H9 (cell line): ENCODE measurements at regions not wholly inside any gene's neighbourhood (a gene's known extent, or its start where the extent isn't known, plus 50 kb on each side); places are given as distances from the start of the nearest gene placed in this dataset.

Source experiments
- DNase-seq: peaks from one replicate; pipeline ENCODE4 v3.0.0-alpha.2; 2017
- H2AFZ ChIP-seq: one replicate; pipeline ENCODE4 v1.6.1; 2013; ENCODE audit warnings: mild to moderate bottlenecking, low read length, control low read depth, moderate library complexity
- H2AK5ac ChIP-seq: 2 replicates; pipeline ENCODE4 v1.6.1; 2013; ENCODE audit warnings: low read length, control low read depth, mixed read lengths; ENCODE audit not compliant: insufficient read length
- H2BK120ac ChIP-seq: one replicate; pipeline ENCODE4 v1.6.1; 2013; ENCODE audit warnings: low read depth, mild to moderate bottlenecking, low read length, control low read depth, inconsistent platforms; ENCODE audit not compliant: poor library complexity, severe bottlenecking
- H2BK12ac ChIP-seq: 2 replicates; pipeline ENCODE4 v1.6.1; 2013; ENCODE audit warnings: low read length, control low read depth, mixed read lengths, low read depth; ENCODE audit not compliant: insufficient read length
- H2BK15ac ChIP-seq: 2 replicates; pipeline ENCODE4 v1.6.1; 2013; ENCODE audit warnings: low read depth, low read length, control low read depth
- H2BK20ac ChIP-seq: one replicate; pipeline ENCODE4 v1.6.1; 2013; ENCODE audit warnings: low read depth, mild to moderate bottlenecking, low read length, control low read depth, inconsistent platforms; ENCODE audit not compliant: poor library complexity, severe bottlenecking
- H2BK5ac ChIP-seq: 2 replicates; pipeline ENCODE4 v1.6.1; 2013; ENCODE audit warnings: low read length, control low read depth, mixed read lengths; ENCODE audit not compliant: insufficient read length
- H3K14ac ChIP-seq: 2 replicates; pipeline ENCODE4 v1.6.1; 2013; ENCODE audit warnings: low read length, control low read depth; ENCODE audit not compliant: insufficient read depth
- H3K18ac ChIP-seq: 2 replicates; pipeline ENCODE4 v1.6.1; 2013; ENCODE audit warnings: low read depth, mild to moderate bottlenecking, mixed read lengths, low read length, control low read depth; ENCODE audit not compliant: insufficient read length
- H3K23ac ChIP-seq: 2 replicates; pipeline ENCODE4 v1.6.1; 2013; ENCODE audit warnings: low read length, control low read depth, mixed read lengths, low read depth; ENCODE audit not compliant: insufficient read length
- H3K23me2 ChIP-seq: 2 replicates; pipeline ENCODE4 v1.6.1; 2013; ENCODE audit warnings: low read depth, mild to moderate bottlenecking, mixed read lengths, low read length, control low read depth; ENCODE audit not compliant: insufficient read length, poor library complexity, severe bottlenecking
- H3K27ac ChIP-seq: 2 replicates; pipeline ENCODE4 v1.5.1; 2013; ENCODE audit warnings: low read length, control low read depth, mixed read lengths, low read depth; ENCODE audit not compliant: insufficient read length
- H3K27me3 ChIP-seq: 2 replicates; pipeline ENCODE4 v1.6.1; 2013; ENCODE audit warnings: low read length, control low read depth, inconsistent platforms; ENCODE audit not compliant: insufficient read depth
- H3K4ac ChIP-seq: 2 replicates; pipeline ENCODE4 v1.6.1; 2013; ENCODE audit warnings: low read depth, mild to moderate bottlenecking, control low read depth, inconsistent platforms, low read length, moderate library complexity
- H3K4me1 ChIP-seq: 2 replicates; pipeline ENCODE4 v1.6.1; 2013; ENCODE audit warnings: low read length, control low read depth, inconsistent platforms; ENCODE audit not compliant: insufficient read depth
- H3K4me2 ChIP-seq: 2 replicates; pipeline ENCODE4 v1.6.1; 2013; ENCODE audit warnings: low read length, control low read depth, mixed read lengths; ENCODE audit not compliant: insufficient read length, insufficient read depth
- H3K56ac ChIP-seq: 2 replicates; pipeline ENCODE4 v1.6.1; 2013; ENCODE audit warnings: low read depth, mild to moderate bottlenecking, mixed read lengths, low read length, control low read depth; ENCODE audit not compliant: insufficient read length
- H3K79me1 ChIP-seq: 2 replicates; pipeline ENCODE4 v1.6.1; 2013; ENCODE audit warnings: low read depth, mild to moderate bottlenecking, moderate library complexity, low read length, control low read depth, inconsistent platforms; ENCODE audit not compliant: insufficient read depth, poor library complexity, severe bottlenecking
- H3K79me2 ChIP-seq: 2 replicates; pipeline ENCODE4 v1.6.1; 2013; ENCODE audit warnings: low read length, control low read depth, inconsistent platforms; ENCODE audit not compliant: insufficient read depth
- H3K9ac ChIP-seq: 2 replicates; pipeline ENCODE4 v1.6.1; 2013; ENCODE audit warnings: low read length, control low read depth, mixed read lengths; ENCODE audit not compliant: insufficient read length; ENCODE audit errors: extremely low read depth
- H3K9me3 ChIP-seq: one replicate; pipeline ENCODE4 v1.6.1; 2013; ENCODE audit warnings: low read depth, low read length, inconsistent platforms; ENCODE audit not compliant: control insufficient read depth
- H3T11ph ChIP-seq: one replicate; pipeline ENCODE4 v1.6.1; 2013; ENCODE audit warnings: mild to moderate bottlenecking, low read length, control low read depth, inconsistent platforms
- H4K20me1 ChIP-seq: one replicate; pipeline ENCODE4 v1.6.1; 2013; ENCODE audit not compliant: control insufficient read depth, insufficient read length, insufficient read depth
- H4K5ac ChIP-seq: 2 replicates; pipeline ENCODE4 v1.6.1; 2013; ENCODE audit warnings: low read depth, mild to moderate bottlenecking, mixed read lengths, low read length, control low read depth; ENCODE audit not compliant: insufficient read length
- H4K8ac ChIP-seq: replicated peaks from 2 replicates; pipeline ENCODE4 v1.6.1; 2013; ENCODE audit warnings: low read length, control low read depth, mixed read lengths, low read depth; ENCODE audit not compliant: insufficient read length
- H4K91ac ChIP-seq: 2 replicates; pipeline ENCODE4 v1.6.1; 2013; ENCODE audit warnings: low read depth, mild to moderate bottlenecking, moderate library complexity, mixed read lengths, low read length, control low read depth; ENCODE audit not compliant: insufficient read length
- H3K27ac Mint-ChIP-seq, 3 experiments: 2 replicates in 2 of 3; 3 replicates in 1 of 3; pipeline ENCODE4 v1.8.0; 2020 to 2021; ENCODE audit warnings: mixed read lengths in 3 of 3, mild to moderate bottlenecking in 1 of 3, moderate library complexity in 1 of 3
- H3K27me3 Mint-ChIP-seq: 2 replicates; pipeline ENCODE4 v1.8.0; 2021; ENCODE audit warnings: low read depth, mild to moderate bottlenecking, moderate library complexity, mixed read lengths
- H3K36me3 Mint-ChIP-seq, 3 experiments: 2 replicates in 2 of 3; 3 replicates in 1 of 3; pipeline ENCODE4 v1.8.0; 2020 to 2021; ENCODE audit warnings: low read depth in 3 of 3, mixed read lengths in 3 of 3; ENCODE audit not compliant: insufficient read depth in 1 of 3
- H3K4me1 Mint-ChIP-seq, 2 experiments: 2 replicates each; pipeline ENCODE4 v1.8.0; 2020; ENCODE audit warnings: mixed read lengths in 2 of 2
- H3K4me3 Mint-ChIP-seq, 2 experiments: 2 replicates in 1 of 2; 3 replicates in 1 of 2; pipeline ENCODE4 v1.8.0; 2020 to 2021; ENCODE audit warnings: mild to moderate bottlenecking in 2 of 2, mixed read lengths in 2 of 2, moderate library complexity in 1 of 2
- H3K9me3 Mint-ChIP-seq, 2 experiments: 2 replicates in 1 of 2; 3 replicates in 1 of 2; pipeline ENCODE4 v1.8.0; 2020; ENCODE audit warnings: mild to moderate bottlenecking in 2 of 2, mixed read lengths in 2 of 2, moderate library complexity in 1 of 2
- WGBS: extraction: QIAGEN DNeasy Blood & Tissue Kit; methylation state at CpG from one replicate; pipeline ENCODE4 v1.1.7; 2013; ENCODE audit warnings: missing lambda C conversion rate, low lambda C conversion rate, mixed read lengths; ENCODE audit not compliant: insufficient read length; ENCODE audit errors: extremely low coverage; 5-methylcytosine and 5-hydroxymethylcytosine counted together
- TF ChIP-seq, protein P1 (sequence below): fragments of 200-600 bp; sonication (generic); conservative IDR thresholded peaks from 3 replicates; pipeline ENCODE4 v1.8.0; 2021; ENCODE audit warnings: antibody characterized with exemption, mild to moderate bottlenecking

DNA sequence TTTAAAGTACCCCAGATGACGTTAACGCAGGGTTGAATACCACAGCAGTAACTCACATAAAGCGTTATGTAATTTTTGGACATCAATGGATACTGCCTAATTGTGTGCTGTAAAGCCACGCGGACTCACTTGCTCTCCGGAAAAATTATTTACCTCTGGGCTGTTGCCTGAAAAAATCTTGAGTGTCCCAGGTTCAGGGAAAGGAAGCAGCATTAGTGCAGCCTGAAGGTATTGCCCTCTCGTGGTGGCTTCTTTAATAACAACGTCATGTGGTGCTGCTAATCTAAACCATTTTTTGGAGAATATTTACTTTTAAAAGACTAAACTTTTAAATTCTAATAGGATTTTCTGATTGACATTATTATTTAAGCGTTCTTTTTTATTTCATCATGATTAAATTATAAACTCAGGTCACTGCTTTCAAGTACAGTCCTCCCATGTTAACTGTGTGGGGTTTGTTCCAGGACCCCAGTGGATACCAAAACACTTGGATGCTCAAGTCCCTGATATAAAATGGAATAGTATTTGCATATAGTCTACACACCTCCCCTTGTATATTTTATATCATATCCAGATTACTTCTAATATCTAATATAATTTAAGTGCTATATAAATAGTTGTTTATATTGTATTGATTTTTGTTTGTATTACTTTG, 384.8 kb downstream of the FAM133A start:
- no peaks in the 10 kb centered on the region for H3K79me2 ChIP-seq
- no peak overlapping the region for H3K27ac Mint-ChIP-seq
- peak; percentile 46 for DNase-seq
- no peak overlapping the region for H2AK5ac ChIP-seq
- peaks cover 15 to 23% of the 10 kb centered on the region in 2 experiments for H3K4me1 Mint-ChIP-seq
- no peaks in the 10 kb centered on the region for H4K20me1 ChIP-seq
- H3K27ac ChIP-seq = no peak overlapping the region
- H3K18ac ChIP-seq = no peak overlapping the region
- H2BK20ac ChIP-seq = no peak overlapping the region
- H3K9me3 Mint-ChIP-seq = peaks cover 8 to 10% of the 10 kb centered on the region in 2 experiments
- TF ChIP-seq, protein P1, sequence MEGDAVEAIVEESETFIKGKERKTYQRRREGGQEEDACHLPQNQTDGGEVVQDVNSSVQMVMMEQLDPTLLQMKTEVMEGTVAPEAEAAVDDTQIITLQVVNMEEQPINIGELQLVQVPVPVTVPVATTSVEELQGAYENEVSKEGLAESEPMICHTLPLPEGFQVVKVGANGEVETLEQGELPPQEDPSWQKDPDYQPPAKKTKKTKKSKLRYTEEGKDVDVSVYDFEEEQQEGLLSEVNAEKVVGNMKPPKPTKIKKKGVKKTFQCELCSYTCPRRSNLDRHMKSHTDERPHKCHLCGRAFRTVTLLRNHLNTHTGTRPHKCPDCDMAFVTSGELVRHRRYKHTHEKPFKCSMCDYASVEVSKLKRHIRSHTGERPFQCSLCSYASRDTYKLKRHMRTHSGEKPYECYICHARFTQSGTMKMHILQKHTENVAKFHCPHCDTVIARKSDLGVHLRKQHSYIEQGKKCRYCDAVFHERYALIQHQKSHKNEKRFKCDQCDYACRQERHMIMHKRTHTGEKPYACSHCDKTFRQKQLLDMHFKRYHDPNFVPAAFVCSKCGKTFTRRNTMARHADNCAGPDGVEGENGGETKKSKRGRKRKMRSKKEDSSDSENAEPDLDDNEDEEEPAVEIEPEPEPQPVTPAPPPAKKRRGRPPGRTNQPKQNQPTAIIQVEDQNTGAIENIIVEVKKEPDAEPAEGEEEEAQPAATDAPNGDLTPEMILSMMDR = peak; percentile 86
- H3K4me2 ChIP-seq = no peak overlapping the region
- no peaks in the 10 kb centered on the region; the same call in 1 of the 2 replicates for H3K4me1 ChIP-seq
- no peak overlapping the region for H2BK12ac ChIP-seq
- H2BK15ac ChIP-seq = no peak overlapping the region
- no peaks in the 10 kb centered on the region for H3K27me3 Mint-ChIP-seq
- H3K14ac ChIP-seq = no peak overlapping the region
- H3K36me3 Mint-ChIP-seq = peaks cover 6 to 41% (median 22%) of the 10 kb centered on the region in 3 experiments
- H3K23me2 ChIP-seq = no peaks in the 10 kb centered on the region
- no CpG with 5 or more reads among the region's 9 CpGs for WGBS
- no peak overlapping the region for H4K91ac ChIP-seq
- no peaks in the 10 kb centered on the region for H3K27me3 ChIP-seq
- H4K5ac ChIP-seq = no peak overlapping the region
- H3K56ac ChIP-seq = no peak overlapping the region
- no peak overlapping the region for H3K4me3 Mint-ChIP-seq
- H3T11ph ChIP-seq = no peak overlapping the region
- no peak overlapping the region for H4K8ac ChIP-seq
- H3K9ac ChIP-seq = no peak overlapping the region
- no peaks in the 10 kb centered on the region for H3K79me1 ChIP-seq
- H3K9me3 ChIP-seq = no peaks in the 10 kb centered on the region
- no peak overlapping the region for H3K4ac ChIP-seq
- no peak overlapping the region for H3K23ac ChIP-seq
- no peak overlapping the region for H2AFZ ChIP-seq
- no peak overlapping the region for H2BK5ac ChIP-seq
- H2BK120ac ChIP-seq = no peak overlapping the region
